NCI-H2227 (cell line): ENCODE measurements at regions not wholly inside any gene's neighbourhood (a gene's known extent, or its start where the extent isn't known, plus 50 kb on each side); places are given as distances from the start of the nearest gene placed in this dataset.
"Not testable (repeated sequence)": the region's sequence is repeated elsewhere in the genome, so short reads cannot be mapped to it uniquely, and the experiment has no call there.

Experiments used
- DNase-seq: peaks from one replicate; lab custom pipeline; 2025; ENCODE audit not compliant: unreplicated experiment; lab: John Stamatoyannopoulos, UW

DNA sequence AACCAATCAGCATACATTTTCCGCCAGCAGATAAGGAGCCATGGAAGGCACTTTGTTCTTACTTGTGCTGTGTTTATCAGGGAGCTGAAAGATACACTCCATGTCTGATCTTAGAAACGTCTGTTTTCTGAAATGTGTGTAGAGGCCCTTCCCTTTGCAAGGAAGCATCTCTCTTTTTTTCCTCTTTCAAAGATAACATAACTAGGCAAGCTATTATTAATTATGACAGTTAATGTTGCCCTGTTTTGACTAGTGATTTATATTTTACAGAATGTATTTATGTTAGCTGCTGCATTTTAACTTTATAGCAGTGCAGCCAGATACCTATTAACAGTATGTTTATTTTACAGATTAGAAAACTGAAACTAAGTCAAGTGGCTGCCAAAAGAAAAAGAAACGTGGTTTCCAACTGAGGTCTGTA lies 683.2 kb upstream of the IGFBP3 start:
- no peak for DNase-seq

DNA sequence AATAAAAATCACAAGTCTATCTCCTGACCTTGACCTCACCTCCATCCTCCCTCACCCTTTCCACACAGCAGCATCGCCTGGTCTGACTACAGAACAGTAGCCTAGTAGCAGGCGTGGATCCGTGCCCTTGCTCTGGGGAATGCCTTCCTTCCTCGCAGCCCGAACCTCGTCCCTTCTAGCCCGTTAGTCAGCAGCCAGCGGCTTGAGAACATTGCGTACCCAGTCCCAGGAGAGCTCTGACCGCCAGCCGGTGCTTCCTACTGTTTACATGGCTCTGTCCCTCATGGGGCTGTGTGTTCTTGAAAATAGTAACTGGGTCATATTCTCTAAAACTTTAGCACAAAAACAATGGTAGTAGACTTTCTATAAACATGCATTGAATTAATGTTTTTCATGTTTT lies 682.7 kb upstream of the IGFBP3 start:
- no peak for DNase-seq

DNA sequence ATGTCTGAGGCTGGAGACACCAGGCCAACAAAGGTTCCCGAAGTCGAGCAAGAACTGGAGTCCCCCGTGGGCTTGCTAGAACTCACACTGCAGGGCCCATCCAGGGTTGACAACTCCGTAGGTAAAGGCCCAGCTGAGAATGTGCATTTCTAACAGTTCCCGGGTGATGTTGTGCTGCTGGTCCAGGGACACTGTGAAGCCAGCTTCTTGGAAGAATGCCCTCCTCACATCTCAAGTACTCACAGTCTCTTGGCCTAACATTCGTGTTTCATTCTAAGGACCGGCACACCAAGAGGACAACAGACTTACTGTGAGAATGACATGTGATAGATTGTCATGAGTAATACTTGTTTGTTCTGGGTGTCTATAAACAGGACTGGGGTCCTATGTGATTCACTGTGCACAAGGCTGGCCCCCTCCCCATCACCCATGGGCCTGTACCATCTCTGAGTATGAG lies 682.3 kb upstream of the IGFBP3 start:
- DNase-seq, result no peak

DNA sequence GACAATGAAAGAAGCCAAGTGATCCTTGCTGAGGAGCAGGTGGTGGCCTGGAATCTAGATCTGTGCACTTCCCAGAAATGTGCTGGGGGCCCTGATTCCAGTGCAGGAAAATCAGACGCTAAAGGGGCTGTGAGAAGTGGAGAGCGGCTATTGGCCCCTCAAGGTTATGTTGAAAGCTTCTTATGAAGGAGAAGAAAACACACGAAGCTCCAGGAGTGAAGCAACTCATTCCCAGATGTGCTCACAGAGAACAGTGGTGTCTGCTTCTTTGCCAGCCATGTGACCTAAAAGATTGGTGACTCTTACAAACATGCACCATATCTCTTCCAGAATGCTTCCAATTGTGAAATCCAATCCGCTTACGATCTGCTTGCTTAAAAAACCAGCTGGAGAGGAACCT lies 679.3 kb upstream of the IGFBP3 start:
- DNase-seq, result no peak

DNA sequence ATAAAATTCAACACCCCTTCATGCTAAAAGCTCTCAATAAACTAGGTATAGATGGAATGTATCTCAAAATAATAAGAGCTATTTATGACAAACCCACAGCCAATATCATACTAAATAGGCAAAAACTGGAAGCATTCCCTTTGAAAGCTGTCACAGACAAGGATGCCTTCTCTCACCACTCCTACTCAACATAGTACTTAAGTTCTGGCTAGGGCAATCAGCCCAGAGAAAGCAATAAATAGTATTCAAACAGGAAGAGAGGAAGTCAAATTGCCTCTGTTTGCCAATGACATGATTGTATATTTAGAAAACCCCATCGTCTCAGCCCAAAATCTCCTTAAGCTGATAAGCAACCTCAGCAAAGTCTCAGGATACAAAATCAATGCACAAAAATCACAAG lies 673.8 kb upstream of the IGFBP3 start:
- not testable (repeated sequence) for DNase-seq

DNA sequence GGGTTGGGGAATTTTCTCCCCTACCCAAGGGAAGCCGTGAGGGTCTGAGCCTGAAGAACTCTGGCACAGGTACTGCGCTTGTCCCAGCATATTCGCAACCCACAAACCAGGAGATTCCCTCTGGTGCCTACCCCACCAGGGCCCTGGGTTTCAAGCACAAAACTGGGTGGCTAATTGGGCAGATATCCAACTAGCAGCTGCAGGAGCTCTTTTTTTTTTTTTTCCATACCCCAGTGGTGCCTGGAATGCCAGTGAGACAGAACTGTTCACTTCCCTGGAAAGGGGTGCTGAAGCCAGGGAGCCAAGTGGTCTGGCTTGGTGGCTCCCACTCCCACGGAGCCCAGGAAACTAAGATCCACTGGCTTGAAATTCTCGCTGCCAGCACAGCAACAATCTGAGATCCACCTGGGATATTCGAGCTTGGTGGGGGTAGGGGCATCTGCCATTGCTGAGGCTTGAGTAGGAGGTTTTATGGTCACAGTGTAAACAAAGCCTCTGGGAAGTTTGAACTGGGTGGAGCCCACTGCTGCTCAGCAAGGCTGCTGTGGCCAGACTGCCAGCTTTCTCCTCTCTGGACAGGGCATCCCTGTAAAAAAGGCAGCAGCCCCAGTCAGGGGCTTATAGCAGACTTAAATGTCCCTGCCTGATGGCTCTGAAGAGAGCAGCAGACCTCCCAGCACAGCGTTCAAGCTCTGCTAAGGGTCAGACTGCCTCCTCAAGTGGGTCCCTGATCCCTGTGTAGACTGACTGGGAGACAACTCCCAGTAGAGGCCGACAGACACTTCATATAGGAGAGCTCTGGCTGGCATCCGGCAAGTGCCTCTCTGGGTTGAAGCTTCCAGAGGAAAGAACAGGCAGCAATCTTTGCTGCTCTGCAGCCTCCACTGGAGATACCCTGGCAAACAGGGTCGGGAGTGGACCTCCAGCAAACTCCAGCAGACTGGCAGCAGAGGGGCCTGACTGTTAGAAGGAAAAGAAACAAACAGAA lies 670.1 kb upstream of the IGFBP3 start:
- not testable (repeated sequence) for DNase-seq

DNA sequence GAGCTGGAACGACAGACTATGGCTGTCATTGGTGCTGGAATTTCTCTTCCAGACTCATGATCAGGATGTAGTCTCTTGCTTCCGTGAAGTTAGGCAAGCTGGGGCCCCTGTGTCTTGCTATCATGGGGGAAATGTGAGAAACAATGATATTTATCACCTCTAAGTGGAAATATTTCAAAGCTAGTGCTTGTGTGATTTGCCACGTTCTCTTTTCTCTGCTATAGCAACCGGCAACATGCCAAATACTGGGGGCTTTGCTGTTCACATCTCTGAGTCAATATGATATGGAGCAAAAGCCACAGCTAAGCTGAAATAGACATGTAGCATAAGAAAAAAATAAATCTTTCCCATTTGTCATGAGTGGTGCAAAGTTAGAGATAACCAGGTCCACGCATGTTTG lies 668.2 kb upstream of the IGFBP3 start:
- DNase-seq, result no peak

DNA sequence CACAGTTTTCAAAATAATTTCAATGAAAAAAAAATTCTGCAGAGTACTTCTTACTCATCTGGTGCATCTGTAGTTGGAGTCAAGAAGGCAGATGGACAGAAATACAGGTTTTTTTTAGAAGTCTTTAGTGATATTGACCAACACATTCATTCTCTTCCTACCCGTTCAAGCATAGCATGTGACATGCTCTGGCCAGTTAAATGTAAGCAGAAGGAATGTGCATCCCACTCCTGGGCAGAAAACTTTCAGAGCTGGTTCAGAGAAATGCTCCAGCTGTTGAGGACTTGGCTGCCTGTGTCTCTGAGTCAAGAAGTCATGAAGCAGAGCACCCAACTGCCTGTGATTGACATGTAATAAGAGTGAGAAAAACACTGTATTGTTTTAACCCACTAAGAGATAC lies 665.3 kb upstream of the IGFBP3 start:
- DNase-seq, result no peak

DNA sequence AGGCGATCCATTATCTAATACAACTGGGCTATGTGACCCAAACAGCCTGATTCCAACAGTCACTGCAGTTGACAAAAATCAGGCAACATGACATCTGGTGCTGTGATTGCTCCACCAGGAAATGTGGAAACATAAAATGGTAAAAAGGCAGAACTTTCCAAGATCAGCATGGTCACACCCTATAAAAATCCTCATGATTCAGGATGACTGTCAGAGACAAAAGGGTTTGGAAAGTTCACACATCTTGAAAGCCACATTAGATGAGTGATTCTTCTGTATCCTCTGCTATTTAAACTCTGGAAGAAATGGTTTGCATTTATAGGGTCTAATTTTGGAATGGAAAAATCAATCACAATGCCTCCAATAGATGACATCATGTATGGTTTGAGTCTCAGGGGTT lies 662.6 kb upstream of the IGFBP3 start:
- no peak for DNase-seq

DNA sequence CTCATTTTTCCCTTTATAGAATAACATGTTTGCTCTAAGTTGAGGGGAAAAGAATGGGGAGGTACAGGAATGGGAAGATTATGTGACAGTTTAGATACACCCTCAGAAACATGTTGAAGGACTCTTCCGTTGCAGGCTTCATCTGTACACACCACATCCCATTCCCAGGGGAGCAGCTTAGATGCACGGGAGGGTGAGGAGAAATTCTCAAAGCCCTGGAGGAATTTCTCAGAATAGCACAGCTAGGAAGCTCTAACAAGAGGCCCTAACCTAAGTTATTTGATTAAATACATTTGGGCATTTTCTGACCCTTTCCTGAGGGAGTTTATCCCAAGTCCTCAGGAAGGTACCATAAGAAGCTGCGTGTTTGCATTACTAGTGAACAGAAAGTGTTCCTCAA lies 660.2 kb upstream of the IGFBP3 start:
- DNase-seq, result no peak

DNA sequence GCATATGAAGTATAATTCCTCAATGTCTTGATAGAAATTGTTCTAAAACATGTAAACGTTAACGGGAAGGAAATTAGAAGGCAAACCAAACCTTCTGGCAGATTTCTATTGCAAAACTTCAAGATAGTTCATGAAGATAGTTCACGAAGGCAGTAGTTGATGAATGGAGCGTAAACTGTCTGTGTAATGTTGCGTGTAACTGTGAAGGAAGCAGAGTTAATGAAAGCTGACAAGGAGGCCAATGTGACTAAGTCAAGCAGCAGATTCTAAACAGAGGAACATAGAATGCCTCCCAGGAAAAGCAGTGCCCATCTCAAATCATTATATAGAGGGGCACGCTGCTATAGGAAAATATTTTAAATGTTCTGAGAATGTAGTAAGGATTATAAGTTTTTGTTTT lies 659.7 kb upstream of the IGFBP3 start:
- no peak for DNase-seq

DNA sequence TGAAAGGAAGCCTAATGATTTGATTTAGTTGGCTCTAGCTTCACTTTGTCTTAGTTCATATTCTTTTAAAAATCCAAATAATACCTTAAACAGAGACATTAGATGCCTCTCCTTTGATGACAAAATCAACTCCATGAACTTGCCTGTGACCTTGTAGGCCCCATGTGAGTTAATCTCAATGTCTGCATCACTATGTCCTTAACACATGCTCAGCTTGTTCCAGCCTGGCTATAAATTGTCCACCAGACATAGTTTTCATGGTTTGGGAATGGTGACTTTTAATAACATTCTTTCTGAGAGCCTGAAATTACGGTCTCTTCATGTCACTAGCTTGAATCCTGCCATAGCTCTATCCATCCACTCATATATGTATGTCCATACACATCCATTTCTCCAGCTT lies 656.3 kb upstream of the IGFBP3 start:
- no peak for DNase-seq

DNA sequence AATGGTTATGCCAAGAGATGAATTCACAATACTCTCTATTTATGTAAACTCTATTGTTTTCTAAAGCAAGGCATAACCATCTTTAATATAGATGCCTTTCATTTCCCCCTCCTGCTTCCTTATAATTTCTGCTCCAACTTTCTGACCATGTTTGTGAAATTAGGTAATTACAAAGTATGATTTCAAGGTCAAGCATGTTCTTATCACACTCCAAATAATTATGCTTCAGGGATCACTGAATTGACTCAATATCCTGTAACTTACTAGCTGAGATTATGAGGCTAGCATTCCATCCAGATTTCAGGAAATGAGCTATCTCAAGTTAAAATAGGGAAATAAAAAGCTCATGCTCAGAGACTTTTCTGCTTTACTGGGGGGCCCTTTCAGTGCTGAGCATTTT lies 655.9 kb upstream of the IGFBP3 start:
- no peak for DNase-seq

DNA sequence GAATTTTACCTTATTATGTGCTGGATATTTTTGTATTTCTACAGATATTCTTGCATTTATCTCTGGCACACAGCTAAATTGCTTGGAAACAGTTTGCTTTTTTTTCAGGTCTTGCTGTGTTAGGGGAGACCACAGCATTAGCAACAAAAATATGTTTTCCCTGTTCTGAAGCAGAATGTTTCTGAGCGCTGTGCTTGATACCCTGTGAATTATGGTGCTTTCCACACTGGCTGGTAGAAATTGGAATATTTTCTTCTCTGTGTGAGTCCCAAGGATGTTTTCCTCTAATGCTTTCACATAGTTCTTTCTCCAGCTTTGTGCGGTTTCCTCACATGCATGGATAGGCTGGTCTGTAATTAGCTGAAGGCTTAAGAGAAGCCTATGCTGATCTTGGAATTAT lies 651.6 kb upstream of the IGFBP3 start:
- no peak for DNase-seq

DNA sequence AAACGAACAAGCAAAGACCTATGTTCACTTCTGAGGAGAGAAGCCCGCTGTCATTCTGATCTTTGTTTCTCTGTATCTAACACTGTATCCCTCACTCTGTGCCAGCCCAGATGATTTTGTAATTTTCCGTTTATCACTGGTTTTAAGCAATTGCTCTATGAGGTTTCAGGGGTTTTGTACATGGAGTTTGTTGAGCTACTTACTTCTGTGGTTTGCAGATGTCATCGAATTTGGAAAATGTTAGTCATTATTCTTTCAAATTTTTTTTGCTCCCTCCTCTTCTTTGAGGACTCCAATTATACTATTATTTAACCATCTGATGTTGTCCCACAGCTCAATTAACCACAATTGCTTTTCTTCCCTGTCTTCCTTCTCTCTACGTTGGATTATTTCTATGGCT lies 650.9 kb upstream of the IGFBP3 start:
- DNase-seq, result no peak

DNA sequence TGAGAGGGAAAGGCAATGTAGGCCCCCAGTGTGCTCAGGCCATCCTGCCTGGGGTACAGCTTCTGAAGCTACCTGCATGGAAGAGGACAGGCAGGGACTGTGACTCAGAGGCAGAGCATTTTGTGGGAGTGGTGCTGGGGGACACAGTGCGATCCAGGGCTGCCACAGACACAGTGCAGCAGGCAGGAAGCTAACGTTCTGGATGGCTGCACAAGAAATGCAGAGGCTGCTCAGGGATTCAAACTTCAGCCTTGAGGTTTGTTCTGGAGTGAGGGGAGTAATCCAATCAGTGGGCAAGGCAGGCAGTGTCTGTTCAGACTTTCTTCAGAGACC lies 648.0 kb upstream of the IGFBP3 start:
- DNase-seq, result no peak

DNA sequence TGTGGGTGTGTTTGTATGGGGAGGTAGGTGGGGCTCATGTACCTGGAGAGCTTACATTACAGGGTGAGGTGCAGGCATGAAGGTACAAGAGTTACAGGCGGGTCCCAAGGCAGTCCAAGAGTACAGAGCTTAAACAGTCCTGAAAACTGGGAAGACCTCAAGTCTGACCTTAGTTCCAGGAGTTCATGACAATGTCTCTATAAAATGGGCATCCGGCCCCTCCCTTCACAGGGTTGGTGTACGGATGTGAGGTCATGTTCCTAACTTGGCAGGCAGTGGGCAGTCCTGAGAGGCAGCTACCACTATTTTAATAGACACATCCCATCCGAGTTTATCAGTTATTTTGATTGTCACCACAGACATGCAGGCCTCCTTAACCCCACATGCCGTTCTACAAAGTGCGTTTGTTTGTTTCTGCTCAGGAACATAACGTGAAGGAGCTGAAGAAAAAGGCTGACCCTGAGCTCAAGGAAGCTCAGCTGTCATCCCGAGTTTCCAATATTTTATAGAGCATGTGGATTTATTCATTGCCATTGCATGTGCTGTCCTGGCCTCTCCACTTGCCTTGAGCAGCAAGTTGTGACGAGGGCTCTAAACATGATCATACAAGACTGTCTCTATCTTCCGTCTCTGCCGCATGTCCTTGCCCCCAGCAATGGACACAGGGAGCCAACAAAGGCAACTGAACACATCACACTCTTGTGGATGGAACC lies 647.5 kb upstream of the IGFBP3 start:
- no peak for DNase-seq

DNA sequence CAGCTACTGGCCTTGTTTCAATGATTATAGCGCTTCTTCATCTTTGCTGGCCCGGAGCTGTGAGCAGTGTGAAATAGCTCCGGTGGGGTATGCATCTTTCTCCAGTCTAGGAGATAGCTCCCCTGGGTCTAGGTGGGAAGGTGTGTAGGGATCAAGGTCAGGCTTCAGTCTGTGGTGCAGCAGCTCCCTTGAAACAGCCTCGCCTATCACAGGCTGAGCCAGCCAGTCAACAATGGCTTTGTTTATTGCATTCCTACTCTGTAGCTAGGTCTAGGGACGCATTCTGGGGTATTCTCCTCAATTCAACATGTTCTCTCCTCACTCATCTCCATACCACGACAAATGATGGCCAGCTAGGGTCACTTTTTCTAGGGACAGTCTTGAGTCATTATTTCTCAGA lies 646.8 kb upstream of the IGFBP3 start:
- DNase-seq, result no peak

DNA sequence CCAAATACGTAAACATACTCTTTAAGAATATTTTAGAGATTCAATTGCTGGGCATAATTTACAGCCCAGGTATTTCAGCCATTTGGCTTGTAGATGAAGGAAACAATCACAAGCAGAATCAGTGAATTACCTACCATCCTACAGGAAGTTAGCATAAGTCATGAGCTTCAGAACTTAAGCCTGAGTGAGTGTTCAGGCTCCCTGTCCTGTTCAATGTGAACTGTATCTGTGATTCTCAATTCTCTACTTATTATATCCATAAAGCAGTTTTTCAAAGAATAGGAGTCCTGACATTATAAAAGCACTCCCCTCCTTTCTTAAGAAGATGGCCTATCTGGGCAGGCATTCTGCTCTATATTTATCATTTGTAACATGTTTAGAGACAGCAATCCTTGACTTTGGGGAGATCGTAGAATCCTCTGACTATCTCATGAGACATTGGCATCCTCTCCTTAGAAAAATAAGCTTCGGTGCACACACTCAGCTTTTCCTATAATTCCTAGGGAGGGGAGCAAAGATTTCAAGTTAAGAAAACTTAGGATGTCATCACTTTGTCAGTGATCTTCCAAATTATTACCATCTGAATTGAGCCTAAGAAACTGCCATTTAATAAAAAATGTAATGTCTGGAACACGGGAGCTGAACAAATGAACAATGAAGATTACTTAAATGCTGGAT lies 645.2 kb upstream of the IGFBP3 start:
- DNase-seq, result no peak

DNA sequence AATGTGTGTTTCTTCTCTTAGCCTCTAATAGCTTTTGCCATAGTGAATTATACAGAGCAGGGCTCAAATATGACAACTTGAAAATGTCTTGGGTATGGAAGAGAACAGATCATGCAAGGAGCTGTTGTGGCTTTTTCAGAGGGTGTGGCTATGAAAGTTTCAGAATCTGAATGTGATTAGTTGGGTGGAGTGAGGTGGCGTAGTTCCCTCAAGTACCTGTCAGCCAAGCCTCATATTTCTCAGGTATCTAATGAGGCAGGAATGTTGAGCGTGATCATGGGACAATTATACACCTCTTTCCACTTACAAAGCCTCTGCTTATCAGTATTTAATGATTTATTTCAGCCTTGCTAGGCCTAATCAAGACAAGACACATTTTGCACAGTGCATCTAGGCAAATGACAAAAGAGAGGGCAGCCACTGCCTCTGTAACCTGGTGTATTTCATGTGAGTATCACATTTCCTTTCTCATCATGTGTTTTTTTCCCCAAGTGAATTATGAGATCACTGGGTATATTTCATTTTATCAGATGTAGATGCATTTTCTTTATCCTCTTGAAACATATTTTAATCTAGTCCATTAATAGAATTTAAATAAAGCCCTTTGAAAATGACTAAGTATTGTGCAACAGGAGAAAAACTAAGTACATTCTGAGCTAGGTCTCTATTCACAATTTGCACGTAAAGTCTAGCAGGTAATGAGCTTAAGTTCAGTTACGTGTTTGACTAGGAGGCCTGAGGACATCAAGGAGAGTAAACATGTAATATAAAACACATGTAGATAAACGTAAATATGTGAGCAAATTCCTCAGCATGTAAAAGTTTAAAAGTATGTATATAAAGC lies 644.4 kb upstream of the IGFBP3 start:
- DNase-seq, result no peak
